A673 (cell line): ENCODE measurements at regions not wholly inside any gene's neighbourhood (a gene's known extent, or its start where the extent isn't known, plus 50 kb on each side); places are given as distances from the start of the nearest gene placed in this dataset.

Experiments used
- BruUV-seq: library from RNA; stranded (reverse); fragments of 400-500 nt; replicated peaks from 2 replicates; lab custom pipeline; 2021; lab: Mats Ljungman, UMichigan
- CTCF ChIA-PET: fragments of 300-600 bp; sonication (Branson Sonifier 250); formaldehyde crosslinking; loops from one replicate; lab custom pipeline; 2022; ENCODE audit warnings: antibody characterized with exemption; lab: Charles Lee
- POLR2A ChIA-PET: fragments of 300-600 bp; sonication (Branson Sonifier 250); formaldehyde crosslinking; loops from one replicate; lab custom pipeline; 2022; ENCODE audit warnings: antibody characterized with exemption; ENCODE audit not compliant: low non-redundant PET; lab: Charles Lee
- DNase-seq: peaks from one replicate; pipeline ENCODE4 v3.0.0-alpha.2; 2015; ENCODE audit warnings: low spot score
- H3K27ac ChIP-seq: fragments of 200-600 bp; sonication (generic); 2 replicates; pipeline ENCODE4 v1.5.1; 2016; ENCODE audit warnings: mixed run types, low read depth, mild to moderate bottlenecking, mixed read lengths, antibody characterized with exemption, low read length; ENCODE audit not compliant: poor library complexity, severe bottlenecking
- H3K27me3 ChIP-seq: fragments of 200-600 bp; sonication (generic); replicated peaks from 2 replicates; pipeline ENCODE4 v1.6.1; 2017; ENCODE audit warnings: mixed run types, low read depth, mild to moderate bottlenecking, mixed read lengths, antibody characterized with exemption, low read length; ENCODE audit not compliant: insufficient read depth, poor library complexity
- H3K36me3 ChIP-seq: fragments of 200-600 bp; sonication (generic); 2 replicates; pipeline ENCODE4 v1.6.1; 2016; ENCODE audit warnings: mixed run types, mild to moderate bottlenecking, mixed read lengths, antibody characterized with exemption, low read length; ENCODE audit not compliant: insufficient read depth, poor library complexity, severe bottlenecking
- H3K4me1 ChIP-seq: fragments of 200-600 bp; sonication (generic); 2 replicates; pipeline ENCODE4 v1.6.1; 2017; ENCODE audit warnings: mixed run types, mild to moderate bottlenecking, mixed read lengths, antibody characterized with exemption, low read length; ENCODE audit not compliant: insufficient read depth, poor library complexity, severe bottlenecking
- H3K4me3 ChIP-seq: fragments of 200-600 bp; sonication (generic); 2 replicates; pipeline ENCODE4 v1.5.1; 2016; ENCODE audit warnings: low read depth, mixed run types, mild to moderate bottlenecking, mixed read lengths, low read length; ENCODE audit not compliant: poor library complexity, severe bottlenecking
- H3K9me3 ChIP-seq: fragments of 200-600 bp; sonication (generic); 2 replicates; pipeline ENCODE4 v1.6.1; 2016; ENCODE audit warnings: mixed run types, low read depth, mild to moderate bottlenecking, mixed read lengths, antibody characterized with exemption, low read length; ENCODE audit not compliant: poor library complexity, severe bottlenecking
- CTCF ChIP-seq: fragments of 300-800, 200-600 bp; sonication (generic); conservative IDR thresholded peaks from 2 replicates; pipeline ENCODE4 v1.5.1; 2017; ENCODE audit warnings: low read depth, mild to moderate bottlenecking, antibody characterized with exemption, low read length, moderate library complexity, mixed read lengths
- EZH2 ChIP-seq: fragments of 200-600 bp; sonication (generic); IDR thresholded peaks from 2 replicates; pipeline ENCODE4 v1.6.1; 2017; ENCODE audit warnings: borderline replicate concordance, low read depth, mild to moderate bottlenecking, mixed read lengths, antibody characterized with exemption, low read length; ENCODE audit not compliant: poor library complexity, severe bottlenecking
- intact Hi-C: fragments of 100-400 bp; cut with micrococcal nuclease; formaldehyde crosslinking; loops from one replicate; pipeline ENCODE4 v1.10.0; 2022; ENCODE audit not compliant: unreplicated experiment

- no peaks in the 10 kb centered on the region for H3K27me3 ChIP-seq
- H3K4me1 ChIP-seq: no peaks in the 10 kb centered on the region
- no peak for DNase-seq
- no peak overlapping the region for H3K27ac ChIP-seq
- ChIA-PET CTCF (interaction anchor here (0.6 kb wide), 1 partner anchor 185 kb away, joined by 3 read pairs; no protein-coding TSS in a partner anchor), POLR2A (no interaction called here)
- no peaks in the 10 kb centered on the region for H3K9me3 ChIP-seq
- H3K4me3 ChIP-seq: no peak overlapping the region
- no peaks in the 10 kb centered on the region for H3K36me3 ChIP-seq
- intact Hi-C loops: no loop called here
- TF ChIP-seq CTCF (no peak), EZH2 (no peak)
- no TSS peak for BruUV-seq
Measured at GRCh38 chr16:52799149-52799548, 252.2 kb upstream of the TOX3 start.

- no peaks in the 10 kb centered on the region for H3K36me3 ChIP-seq
- POLR2A ChIA-PET: interaction anchor here (0.6 kb wide), 1 partner anchor 33 kb away, joined by 5 read pairs; no protein-coding TSS in a partner anchor
- BruUV-seq: no TSS peak
- intact Hi-C loops: no loop called here
- TF ChIP-seq EZH2 (no peak), CTCF (no peak)
- H3K9me3 ChIP-seq: no peaks in the 10 kb centered on the region
- H3K4me3 ChIP-seq: no peak overlapping the region
- no peaks in the 10 kb centered on the region for H3K4me1 ChIP-seq
- no peak overlapping the region for H3K27ac ChIP-seq
- no peaks in the 10 kb centered on the region for H3K27me3 ChIP-seq
- no peak for DNase-seq
- CTCF ChIA-PET: no interaction called here
Measured at GRCh38 chr16:52787709-52788108, 240.8 kb upstream of the TOX3 start.

- H3K9me3 ChIP-seq: no peaks in the 10 kb centered on the region
- H3K36me3 ChIP-seq: no peaks in the 10 kb centered on the region
- CTCF ChIA-PET: interaction anchor here (0.6 kb wide), 1 partner anchor 189 kb away, joined by 3 read pairs; no protein-coding TSS in a partner anchor
- no peak overlapping the region for H3K27ac ChIP-seq
- intact Hi-C loops: no loop called here
- H3K27me3 ChIP-seq: no peaks in the 10 kb centered on the region
- TF ChIP-seq EZH2: no peak
- no peak for TF ChIP-seq CTCF
- DNase-seq: no peak
- no peak overlapping the region for H3K4me3 ChIP-seq
- POLR2A ChIA-PET: no interaction called here
- H3K4me1 ChIP-seq: no peaks in the 10 kb centered on the region
- no TSS peak for BruUV-seq
Measured at GRCh38 chr16:52786091-52786490, 239.1 kb upstream of the TOX3 start.
